CD14-positive monocyte (primary cell): ENCODE measurements at regions not wholly inside any gene's neighbourhood (a gene's known extent, or its start where the extent isn't known, plus 50 kb on each side); places are given as distances from the start of the nearest gene placed in this dataset.

Experiments
- DNase-seq, 3 donors: peaks; one replicate each; pipeline ENCODE4 v3.0.0-alpha.2; 2011 to 2022
- H2AFZ ChIP-seq: 2 replicates; pipeline ENCODE4 v1.6.0; 2012; ENCODE audit warnings: mild to moderate bottlenecking, low read depth, low read length, inconsistent platforms; ENCODE audit not compliant: insufficient read depth, poor library complexity, severe bottlenecking
- H3K27ac ChIP-seq, 2 donors: 1 replicate in 1 of 2; 2 replicates in 1 of 2; pipeline ENCODE4 v1.5.1; 2012 to 2013; ENCODE audit warnings: low read length in 2 of 2, control low read depth in 1 of 2, inconsistent platforms in 1 of 2, low read depth in 1 of 2, mild to moderate bottlenecking in 1 of 2
- H3K27me3 ChIP-seq, 2 donors: one replicate each; pipeline versions ENCODE4 v1.6.0 to v1.6.1; 2011 to 2013; ENCODE audit warnings: low read length in 2 of 2; ENCODE audit not compliant: control insufficient read depth in 2 of 2, insufficient read depth in 2 of 2
- H3K36me3 ChIP-seq, 2 donors: replicated peaks in 1 of 2; 1 replicate in 1 of 2; 2 replicates in 1 of 2; pipeline versions ENCODE4 v1.5.1 to v1.6.1; 2012 to 2013; ENCODE audit warnings: low read length in 2 of 2, control low read depth in 1 of 2, inconsistent platforms in 1 of 2, mild to moderate bottlenecking in 1 of 2; ENCODE audit not compliant: insufficient read depth in 2 of 2, control insufficient read depth in 1 of 2
- H3K4me1 ChIP-seq, 2 donors: 1 replicate in 1 of 2; 2 replicates in 1 of 2; pipeline versions ENCODE4 v1.5.1 to v1.6.1; 2012 to 2013; ENCODE audit warnings: low read length in 2 of 2, control low read depth in 1 of 2, inconsistent platforms in 1 of 2, mild to moderate bottlenecking in 1 of 2, moderate library complexity in 1 of 2; ENCODE audit not compliant: insufficient read depth in 2 of 2, control insufficient read depth in 1 of 2
- H3K4me2 ChIP-seq: replicated peaks from 2 replicates; pipeline ENCODE3; 2012; ENCODE audit warnings: low read length, moderate library complexity, mild to moderate bottlenecking; ENCODE audit not compliant: poor library complexity, severe bottlenecking; ENCODE audit errors: extremely low read depth
- H3K4me3 ChIP-seq, 3 experiments: fragments of 200-600 bp in 1 of 3; sonication (generic) in 1 of 3; replicated peaks in 1 of 3; 1 replicate in 2 of 3; 2 replicates in 1 of 3; pipeline ENCODE4 v1.5.1; 2011 to 2013; ENCODE audit warnings: low read length in 3 of 3, mild to moderate bottlenecking in 3 of 3, control low read depth in 2 of 3, low read depth in 2 of 3, inconsistent platforms in 1 of 3, moderate library complexity in 1 of 3
- H3K79me2 ChIP-seq: 2 replicates; pipeline ENCODE4 v1.6.0; 2012; ENCODE audit warnings: mild to moderate bottlenecking, control low read depth, inconsistent platforms, low read length, moderate library complexity; ENCODE audit not compliant: insufficient read depth
- H3K9ac ChIP-seq: 2 replicates; pipeline ENCODE4 v1.6.0; 2017; ENCODE audit warnings: low read length, mild to moderate bottlenecking; ENCODE audit not compliant: insufficient read depth, poor library complexity, severe bottlenecking
- H3K9me3 ChIP-seq, 2 donors: replicated peaks in 1 of 2; 1 replicate in 1 of 2; 2 replicates in 1 of 2; pipeline versions ENCODE4 v1.5.1 to v1.6.1; 2012 to 2013; ENCODE audit warnings: low read length in 2 of 2, control low read depth in 1 of 2; ENCODE audit not compliant: control insufficient read depth in 1 of 2, insufficient read depth in 1 of 2
- H4K20me1 ChIP-seq: 2 replicates; pipeline ENCODE4 v1.6.0; 2012; ENCODE audit warnings: mild to moderate bottlenecking, low read length, control low read depth, moderate library complexity; ENCODE audit not compliant: insufficient read depth
- H3K27ac Mint-ChIP-seq, 7 donors: one replicate each; pipeline ENCODE4 v1.8.0; 2020; ENCODE audit warnings: mild to moderate bottlenecking in 7 of 7, mixed read lengths in 7 of 7, moderate library complexity in 6 of 7, inconsistent platforms in 2 of 7
- H3K27me3 Mint-ChIP-seq, 3 donors: one replicate each; pipeline ENCODE4 v1.8.0; 2021 to 2022; ENCODE audit warnings: low read depth in 3 of 3, mild to moderate bottlenecking in 3 of 3, mixed read lengths in 3 of 3, moderate library complexity in 3 of 3, inconsistent platforms in 1 of 3
- H3K36me3 Mint-ChIP-seq, 2 donors: one replicate each; pipeline ENCODE4 v1.8.0; 2020; ENCODE audit warnings: mixed read lengths in 2 of 2, inconsistent platforms in 1 of 2, mild to moderate bottlenecking in 1 of 2
- H3K4me1 Mint-ChIP-seq: one replicate; pipeline ENCODE4 v1.8.0; 2020; ENCODE audit warnings: mild to moderate bottlenecking, mixed read lengths
- H3K4me3 Mint-ChIP-seq, 2 donors: one replicate each; pipeline ENCODE4 v1.8.0; 2020; ENCODE audit warnings: mild to moderate bottlenecking in 2 of 2, mixed read lengths in 2 of 2, moderate library complexity in 1 of 2
- H3K9me3 Mint-ChIP-seq, 7 donors: one replicate each; pipeline ENCODE4 v1.8.0; 2020 to 2022; ENCODE audit warnings: mixed read lengths in 7 of 7, mild to moderate bottlenecking in 6 of 7, moderate library complexity in 6 of 7, inconsistent platforms in 2 of 7
- WGBS: methylation state at CpG from one replicate; pipeline ENCODE4 v1.1.5; 2013; ENCODE audit warnings: missing lambda C conversion rate; ENCODE audit not compliant: insufficient coverage; 5-methylcytosine and 5-hydroxymethylcytosine counted together
- intact Hi-C, 2 donors: fragments of 100-400 bp; cut with micrococcal nuclease; formaldehyde crosslinking; loops; one replicate each; pipeline versions ENCODE4 v1.15.0 to v1.15.1; 2023
- TF ChIP-seq, protein P1 (sequence below): fragments of 200-600 bp; IDR thresholded peaks from one replicate; pipeline ENCODE4 v1.8.0; 2022; ENCODE audit warnings: antibody characterized with exemption, mild to moderate bottlenecking

DNA sequence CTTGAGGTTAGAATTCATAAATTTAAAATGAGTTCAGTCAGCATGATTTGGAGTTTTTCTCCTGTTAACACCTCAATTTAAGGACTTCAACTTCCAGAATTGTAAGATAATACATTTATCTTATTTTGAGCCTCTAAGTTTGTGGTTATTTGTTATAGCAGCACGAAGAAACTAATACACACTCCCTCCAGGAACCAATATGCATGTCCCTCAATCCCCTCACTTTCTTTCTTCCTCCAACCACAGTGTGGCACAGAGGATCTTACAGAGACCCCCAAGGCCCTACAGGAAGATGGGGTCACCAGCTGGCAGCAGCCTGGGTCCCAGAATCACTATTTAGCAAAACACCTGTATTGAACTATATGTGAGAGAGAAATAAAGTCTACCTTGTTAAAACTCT, 242.0 kb downstream of the RAD51AP2 start:
- Histone ChIP-seq H3K4me1 (no peaks in the 10 kb centered on the region), H3K36me3 (no peaks in the 10 kb centered on the region), H3K79me2 (no peaks in the 10 kb centered on the region), H3K27me3 (no peaks in the 10 kb centered on the region), H3K9me3 (peaks cover 0 to 4% of the 10 kb centered on the region in 2 donors), H4K20me1 (no peaks in the 10 kb centered on the region), H3K27ac (no peak overlapping the region), H3K9ac (no peak overlapping the region), H3K4me2 (no peak overlapping the region), H2AFZ (no peak overlapping the region), H3K4me3 (no peak overlapping the region)
- intact Hi-C loops: no loop called here
- no peaks in the 10 kb centered on the region for H3K36me3 Mint-ChIP-seq
- no peaks in the 10 kb centered on the region for H3K4me1 Mint-ChIP-seq
- TF ChIP-seq, protein P1, sequence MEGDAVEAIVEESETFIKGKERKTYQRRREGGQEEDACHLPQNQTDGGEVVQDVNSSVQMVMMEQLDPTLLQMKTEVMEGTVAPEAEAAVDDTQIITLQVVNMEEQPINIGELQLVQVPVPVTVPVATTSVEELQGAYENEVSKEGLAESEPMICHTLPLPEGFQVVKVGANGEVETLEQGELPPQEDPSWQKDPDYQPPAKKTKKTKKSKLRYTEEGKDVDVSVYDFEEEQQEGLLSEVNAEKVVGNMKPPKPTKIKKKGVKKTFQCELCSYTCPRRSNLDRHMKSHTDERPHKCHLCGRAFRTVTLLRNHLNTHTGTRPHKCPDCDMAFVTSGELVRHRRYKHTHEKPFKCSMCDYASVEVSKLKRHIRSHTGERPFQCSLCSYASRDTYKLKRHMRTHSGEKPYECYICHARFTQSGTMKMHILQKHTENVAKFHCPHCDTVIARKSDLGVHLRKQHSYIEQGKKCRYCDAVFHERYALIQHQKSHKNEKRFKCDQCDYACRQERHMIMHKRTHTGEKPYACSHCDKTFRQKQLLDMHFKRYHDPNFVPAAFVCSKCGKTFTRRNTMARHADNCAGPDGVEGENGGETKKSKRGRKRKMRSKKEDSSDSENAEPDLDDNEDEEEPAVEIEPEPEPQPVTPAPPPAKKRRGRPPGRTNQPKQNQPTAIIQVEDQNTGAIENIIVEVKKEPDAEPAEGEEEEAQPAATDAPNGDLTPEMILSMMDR: no peak
- peaks cover 0 to 2% (median 1%) of the 10 kb centered on the region in 3 donors for H3K27me3 Mint-ChIP-seq
- H3K27ac Mint-ChIP-seq: no peak overlapping the region
- H3K9me3 Mint-ChIP-seq: peaks cover 0 to 6% (median 4%) of the 10 kb centered on the region in 7 donors
- H3K4me3 Mint-ChIP-seq: no peak overlapping the region
- no CpG with 5 or more reads among the region's 1 CpG for WGBS
- DNase-seq: no peak

GRCh38 chr2:17272652-17273525, 245.4 kb downstream of the RAD51AP2 start:
- Mint-ChIP-seq H3K27ac (no peak overlapping the region), H3K36me3 (no peaks in the 10 kb centered on the region), H3K9me3 (peaks cover 0 to 7% (median 0%) of the 10 kb centered on the region in 7 donors), H3K27me3 (peaks cover 0 to 2% (median 1%) of the 10 kb centered on the region in 3 donors), H3K4me3 (no peak overlapping the region), H3K4me1 (peaks cover 2% of the 10 kb centered on the region)
- H3K36me3 ChIP-seq: no peaks in the 10 kb centered on the region
- H2AFZ ChIP-seq: no peak overlapping the region
- no peaks in the 10 kb centered on the region for H4K20me1 ChIP-seq
- 69% methylated on average over 3 of the region's 8 CpGs for WGBS
- DNase-seq: no peak
- H3K4me2 ChIP-seq: no peak overlapping the region
- H3K9me3 ChIP-seq: no peaks in the 10 kb centered on the region
- no peak overlapping the region for H3K9ac ChIP-seq
- H3K27me3 ChIP-seq: no peaks in the 10 kb centered on the region
- no peaks in the 10 kb centered on the region for H3K79me2 ChIP-seq
- H3K4me1 ChIP-seq: no peaks in the 10 kb centered on the region
- H3K4me3 ChIP-seq: no peak overlapping the region
- no peak overlapping the region for H3K27ac ChIP-seq
- TF ChIP-seq, protein P1: no peak
- intact Hi-C loops: no loop called here
